PFSK-1 (cell line): ENCODE measurements at regions not wholly inside any gene's neighbourhood (a gene's known extent, or its start where the extent isn't known, plus 50 kb on each side); places are given as distances from the start of the nearest gene placed in this dataset.

Source experiments
- FOXP2 ChIP-seq: optimal IDR thresholded peaks from 2 replicates; pipeline ENCODE3; 2011; ENCODE audit warnings: borderline replicate concordance, control low read depth, inconsistent platforms; ENCODE audit not compliant: insufficient read depth; ENCODE audit errors: extremely low read length, extremely low read depth
- POLR2AphosphoS5 ChIP-seq: IDR thresholded peaks from 2 replicates; pipeline ENCODE4 v1.6.1; 2012; ENCODE audit warnings: low read depth, mild to moderate bottlenecking, control low read depth, low read length, moderate library complexity
- REST ChIP-seq, 2 experiments: IDR thresholded peaks; 2 replicates each; pipeline versions ENCODE4 v1.6.1 to v1.8.0; 2011 to 2012; ENCODE audit warnings: low read depth in 2 of 2, low read length in 2 of 2, control low read depth in 1 of 2, inconsistent platforms in 1 of 2, mild to moderate bottlenecking in 1 of 2, moderate library complexity in 1 of 2; ENCODE audit not compliant: insufficient read depth in 1 of 2
- SIN3A ChIP-seq: IDR thresholded peaks from 2 replicates; pipeline ENCODE4 v1.6.1; 2012; ENCODE audit warnings: mild to moderate bottlenecking, low read length, moderate library complexity, borderline replicate concordance; ENCODE audit not compliant: insufficient read depth
- TAF1 ChIP-seq: IDR thresholded peaks from 2 replicates; pipeline ENCODE4 v1.6.1; 2012; ENCODE audit warnings: low read length, control low read depth, borderline replicate concordance; ENCODE audit not compliant: insufficient read depth

GRCh38 chr7:25792586-25792985 is 359.4 kb upstream of the NFE2L3 start:
- no peak for TF ChIP-seq SIN3A
- no peak for TF ChIP-seq POLR2AphosphoS5
- TF ChIP-seq FOXP2, result no peak
- TF ChIP-seq REST (IDR thresholded peaks at IDR 0.05; ENCODE audit: insufficient read depth in 1 of 2, low read depth in 2 of 2, low read length in 2 of 2), result no peak
- no peak for TF ChIP-seq TAF1

- TF ChIP-seq SIN3A, result no peak
- no peak for TF ChIP-seq POLR2AphosphoS5
- no peak for TF ChIP-seq REST (IDR thresholded peaks at IDR 0.05; ENCODE audit: insufficient read depth in 1 of 2, low read depth in 2 of 2, low read length in 2 of 2)
- no peak for TF ChIP-seq TAF1
- no peak for TF ChIP-seq FOXP2
Observed at GRCh38 chr7:25795824-25796235, 356.2 kb upstream of the NFE2L3 start.

- TF ChIP-seq SIN3A (no peak), POLR2AphosphoS5 (no peak), TAF1 (no peak), FOXP2 (no peak), REST (IDR thresholded peaks at IDR 0.05; ENCODE audit: insufficient read depth in 1 of 2, low read depth in 2 of 2, low read length in 2 of 2) (no peak)
Observed at GRCh38 chr7:25798344-25798743, 353.7 kb upstream of the NFE2L3 start.

GRCh38 chr7:25801214-25801613 is 350.8 kb upstream of the NFE2L3 start:
- TF ChIP-seq TAF1 (no peak), POLR2AphosphoS5 (no peak), REST (IDR thresholded peaks at IDR 0.05; ENCODE audit: insufficient read depth in 1 of 2, low read depth in 2 of 2, low read length in 2 of 2) (no peak), SIN3A (no peak), FOXP2 (no peak)

DNA sequence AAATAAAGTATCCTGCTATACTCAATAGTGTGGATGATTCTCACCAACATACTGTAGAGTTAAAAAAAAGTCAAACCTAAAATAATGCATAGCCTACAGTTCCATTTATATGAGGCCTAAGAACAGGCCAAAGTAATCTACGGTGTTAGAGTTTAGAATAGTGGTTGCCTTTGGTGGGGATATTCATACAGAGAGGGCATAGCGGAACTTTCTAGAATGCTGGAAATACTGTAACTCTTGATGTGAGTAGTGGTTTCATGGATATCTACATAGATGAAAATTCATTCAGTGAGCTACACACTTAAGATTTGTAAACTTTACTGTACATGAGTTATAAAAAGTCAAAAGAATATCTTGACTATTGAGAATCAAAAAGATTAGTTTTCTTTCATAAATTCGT is 349.9 kb upstream of the NFE2L3 start:
- TF ChIP-seq FOXP2 (no peak), REST (IDR thresholded peaks at IDR 0.05; ENCODE audit: insufficient read depth in 1 of 2, low read depth in 2 of 2, low read length in 2 of 2) (no peak), SIN3A (no peak), POLR2AphosphoS5 (no peak), TAF1 (no peak)
